H1 (cell line): ENCODE measurements at regions not wholly inside any gene's neighbourhood (a gene's known extent, or its start where the extent isn't known, plus 50 kb on each side); places are given as distances from the start of the nearest gene placed in this dataset.

ENCODE experiments used
- BACH1 ChIP-seq: IDR thresholded peaks from 2 replicates; pipeline ENCODE4 v1.6.1; 2012; ENCODE audit warnings: low read length, improper control_type of control experiment
- BCL11A ChIP-seq, 2 experiments: IDR thresholded peaks; one replicate each; pipeline ENCODE4 v1.6.1; 2011; ENCODE audit warnings: low read depth in 2 of 2, low read length in 2 of 2, mild to moderate bottlenecking in 2 of 2
- CBX5 ChIP-seq: fragments of 300-800, 300-1000 bp; sonication (generic); IDR thresholded peaks from 2 replicates; pipeline ENCODE4 v1.7.1; 2016; ENCODE audit warnings: antibody characterized with exemption, low read length, low read depth
- CHD2 ChIP-seq: IDR thresholded peaks from 2 replicates; pipeline ENCODE4 v1.6.1; 2012; ENCODE audit warnings: low read length, improper control_type of control experiment
- CHD7 ChIP-seq: fragments of 300-600 bp; sonication (generic); IDR thresholded peaks from 2 replicates; pipeline ENCODE4 v1.7.1; 2012; ENCODE audit warnings: low read length, moderate library complexity, mild to moderate bottlenecking, inconsistent platforms; ENCODE audit not compliant: insufficient replicate concordance
- GTF2F1 ChIP-seq: IDR thresholded peaks from 2 replicates; pipeline ENCODE4 v1.6.1; 2012; ENCODE audit warnings: low read depth, low read length, improper control_type of control experiment, borderline replicate concordance
- JUND ChIP-seq: IDR thresholded peaks from 2 replicates; pipeline ENCODE4 v1.6.1; 2011; ENCODE audit warnings: mild to moderate bottlenecking, improper control_type of control experiment, low read length
- KDM5A ChIP-seq: fragments of 200-600 bp; IDR thresholded peaks from 2 replicates; pipeline ENCODE4 v1.7.1; 2012; ENCODE audit warnings: mild to moderate bottlenecking, low read length, inconsistent platforms, mixed read lengths
- POLR2AphosphoS5 ChIP-seq: IDR thresholded peaks from 2 replicates; pipeline ENCODE4 v1.6.1; 2011; ENCODE audit warnings: low read depth, low read length
- TCF12 ChIP-seq: IDR thresholded peaks from 2 replicates; pipeline ENCODE4 v1.6.1; 2011; ENCODE audit warnings: low read depth, mild to moderate bottlenecking, low read length
- TF ChIP-seq, protein P1 (sequence below): IDR thresholded peaks from 2 replicates; pipeline ENCODE4 v1.6.1; 2011; ENCODE audit warnings: low read depth, mild to moderate bottlenecking, low read length; ENCODE audit not compliant: insufficient read depth
- TF ChIP-seq, protein P2 (sequence below): IDR thresholded peaks from 2 replicates; pipeline ENCODE4 v1.6.1; 2012; ENCODE audit warnings: inconsistent platforms

- TF ChIP-seq CHD7 (no peak), CBX5 (no peak), JUND (no peak), KDM5A (no peak), BACH1 (no peak), POLR2AphosphoS5 (no peak), TCF12 (no peak), BCL11A (IDR thresholded peaks at IDR 0.05; ENCODE audit: low read depth in 2 of 2, low read length in 2 of 2) (no peak), CHD2 (no peak), GTF2F1 (no peak)
- TF ChIP-seq, protein P1, sequence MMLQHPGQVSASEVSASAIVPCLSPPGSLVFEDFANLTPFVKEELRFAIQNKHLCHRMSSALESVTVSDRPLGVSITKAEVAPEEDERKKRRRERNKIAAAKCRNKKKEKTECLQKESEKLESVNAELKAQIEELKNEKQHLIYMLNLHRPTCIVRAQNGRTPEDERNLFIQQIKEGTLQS = no peak
- TF ChIP-seq, protein P2, sequence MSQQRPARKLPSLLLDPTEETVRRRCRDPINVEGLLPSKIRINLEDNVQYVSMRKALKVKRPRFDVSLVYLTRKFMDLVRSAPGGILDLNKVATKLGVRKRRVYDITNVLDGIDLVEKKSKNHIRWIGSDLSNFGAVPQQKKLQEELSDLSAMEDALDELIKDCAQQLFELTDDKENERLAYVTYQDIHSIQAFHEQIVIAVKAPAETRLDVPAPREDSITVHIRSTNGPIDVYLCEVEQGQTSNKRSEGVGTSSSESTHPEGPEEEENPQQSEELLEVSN = no peak
Measured at GRCh38 chr9:134971696-134972095, 54.0 kb upstream of the FCN1 start (continued).
